Esophagus squamous epithelium (tissue), 5 donors: ENCODE measurements at regions not wholly inside any gene's neighbourhood (a gene's known extent, or its start where the extent isn't known, plus 50 kb on each side); places are given as distances from the start of the nearest gene placed in this dataset.
"Not testable (repeated sequence)": the region's sequence is repeated elsewhere in the genome, so short reads cannot be mapped to it uniquely, and the experiment has no call there.

Source experiments
- DNase-seq: peaks from one replicate; lab custom pipeline; 2025; lab: John Stamatoyannopoulos, UW
- H3K27ac ChIP-seq, 4 donors: fragments of 200-600 bp; sonication (generic); one replicate each; pipeline ENCODE4 v1.5.1; 2016 to 2019; ENCODE audit warnings: mild to moderate bottlenecking in 1 of 4
- H3K27me3 ChIP-seq, 4 donors: fragments of 200-600 bp; sonication (generic); 1 replicate in 3 of 4; 2 replicates in 1 of 4; pipeline versions ENCODE4 v1.5.1 to v1.6.0; 2017 to 2021; ENCODE audit warnings: antibody characterized with exemption in 1 of 4
- H3K36me3 ChIP-seq, 3 donors: fragments of 200-600 bp; sonication (generic); one replicate each; pipeline ENCODE4 v1.5.1; 2016 to 2019
- H3K4me1 ChIP-seq, 3 donors: fragments of 200-600 bp; sonication (generic); one replicate each; pipeline ENCODE4 v1.5.1; 2017 to 2019
- H3K4me3 ChIP-seq, 4 donors: fragments of 200-600 bp; sonication (generic); 1 replicate in 3 of 4; 2 replicates in 1 of 4; pipeline ENCODE4 v1.5.1; 2016 to 2019; ENCODE audit warnings: mild to moderate bottlenecking in 2 of 4, moderate library complexity in 1 of 4
- H3K9me3 ChIP-seq, 3 donors: fragments of 200-600 bp; sonication (generic); one replicate each; pipeline ENCODE4 v1.5.1; 2016 to 2019
- POLR2A ChIP-seq, 4 donors: fragments of 450-650 bp; IDR thresholded peaks; one replicate each; pipeline ENCODE4 v1.6.1; 2017; ENCODE audit warnings: antibody characterized with exemption in 4 of 4, mild to moderate bottlenecking in 4 of 4, moderate library complexity in 3 of 4
- WGBS, 2 donors: methylation state at CpG; one replicate each; pipeline ENCODE4 v1.1.5; 2018; 5-methylcytosine and 5-hydroxymethylcytosine counted together
- intact Hi-C: fragments of 100-400 bp; cut with DNase I; formaldehyde crosslinking; loops from one replicate; pipeline ENCODE4 v1.15.0; 2022
- TF ChIP-seq, protein P1 (sequence below), 6 experiments: fragments of 450-650 bp in 4 of 6; fragments of 200-600 bp in 2 of 6; sonication (generic) in 2 of 6; IDR thresholded peaks; one replicate each; pipeline ENCODE4 v1.5.1; 2016 to 2019; ENCODE audit warnings: antibody characterized with exemption in 6 of 6, mild to moderate bottlenecking in 4 of 6, moderate library complexity in 4 of 6
- donor health status: DM: yes; HTN: yes; CAD: no.

DNA sequence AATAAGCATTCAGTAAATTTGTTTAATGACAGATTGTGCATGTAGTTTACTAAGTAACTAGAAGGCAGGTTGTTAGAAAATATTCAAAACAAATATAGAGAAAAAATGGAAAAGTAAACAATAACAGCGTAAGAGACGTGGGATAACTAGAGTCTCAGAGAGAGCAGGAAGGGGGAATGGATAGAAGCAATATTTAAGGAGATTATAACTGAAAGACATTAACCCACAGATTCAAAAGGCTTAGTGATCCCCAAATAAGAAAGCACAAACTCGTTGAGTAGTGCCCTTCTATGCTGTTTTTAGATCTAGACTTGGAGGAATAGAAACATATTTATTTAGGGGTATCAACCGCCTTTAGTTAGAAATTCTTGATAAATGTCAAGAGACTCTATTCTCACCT is 169.7 kb upstream of the RGS6 start:
- WGBS, 2 donors, result 68 to 74% methylated on average over 4 of the region's 4 CpGs
- no peak for DNase-seq
- Histone ChIP-seq H3K27me3 (no peaks in the 10 kb centered on the region), H3K4me1 (no peaks in the 10 kb centered on the region), H3K36me3 (no peaks in the 10 kb centered on the region), H3K27ac (no peak overlapping the region), H3K9me3 (no peaks in the 10 kb centered on the region), H3K4me3 (no peak overlapping the region)
- TF ChIP-seq, protein P1, sequence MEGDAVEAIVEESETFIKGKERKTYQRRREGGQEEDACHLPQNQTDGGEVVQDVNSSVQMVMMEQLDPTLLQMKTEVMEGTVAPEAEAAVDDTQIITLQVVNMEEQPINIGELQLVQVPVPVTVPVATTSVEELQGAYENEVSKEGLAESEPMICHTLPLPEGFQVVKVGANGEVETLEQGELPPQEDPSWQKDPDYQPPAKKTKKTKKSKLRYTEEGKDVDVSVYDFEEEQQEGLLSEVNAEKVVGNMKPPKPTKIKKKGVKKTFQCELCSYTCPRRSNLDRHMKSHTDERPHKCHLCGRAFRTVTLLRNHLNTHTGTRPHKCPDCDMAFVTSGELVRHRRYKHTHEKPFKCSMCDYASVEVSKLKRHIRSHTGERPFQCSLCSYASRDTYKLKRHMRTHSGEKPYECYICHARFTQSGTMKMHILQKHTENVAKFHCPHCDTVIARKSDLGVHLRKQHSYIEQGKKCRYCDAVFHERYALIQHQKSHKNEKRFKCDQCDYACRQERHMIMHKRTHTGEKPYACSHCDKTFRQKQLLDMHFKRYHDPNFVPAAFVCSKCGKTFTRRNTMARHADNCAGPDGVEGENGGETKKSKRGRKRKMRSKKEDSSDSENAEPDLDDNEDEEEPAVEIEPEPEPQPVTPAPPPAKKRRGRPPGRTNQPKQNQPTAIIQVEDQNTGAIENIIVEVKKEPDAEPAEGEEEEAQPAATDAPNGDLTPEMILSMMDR (IDR thresholded peaks at IDR 0.05), result no peak
- TF ChIP-seq POLR2A (IDR thresholded peaks at IDR 0.05), result no peak
- intact Hi-C loops, result no loop called here

DNA sequence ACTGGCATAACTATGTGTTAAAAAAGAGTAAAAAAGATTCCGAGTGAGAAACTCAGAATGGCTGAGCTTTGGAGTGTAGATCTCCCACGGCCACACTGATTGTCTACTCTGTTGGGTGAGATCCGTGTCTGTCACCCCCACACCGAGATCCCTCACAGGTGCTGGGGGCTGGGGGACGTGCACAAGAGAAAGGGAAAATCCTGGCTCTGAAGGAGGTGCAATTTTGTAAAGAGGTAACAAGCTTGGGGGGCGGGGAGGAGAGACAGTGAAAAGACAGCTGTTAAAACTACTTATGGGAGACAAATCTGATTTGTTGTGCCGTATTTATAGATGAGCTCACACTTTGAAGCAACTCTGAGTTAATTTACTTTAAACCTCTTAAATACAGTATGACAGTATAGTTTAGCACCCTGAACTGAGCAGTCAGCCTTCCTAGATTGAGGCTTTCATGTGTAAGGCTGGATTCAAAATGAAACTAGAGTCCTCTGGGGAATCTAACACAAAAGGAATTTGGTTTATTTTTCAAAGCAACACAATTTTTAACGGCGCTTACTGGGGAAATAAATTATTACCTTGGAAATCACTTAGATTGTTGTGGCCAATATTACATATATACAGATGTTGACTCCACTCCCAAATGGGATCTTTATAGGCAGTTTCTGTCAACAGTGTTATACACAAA is 167.4 kb upstream of the RGS6 start:
- H3K4me3 ChIP-seq, result no peak overlapping the region
- no peak for TF ChIP-seq POLR2A (IDR thresholded peaks at IDR 0.05)
- TF ChIP-seq, protein P1 (IDR thresholded peaks at IDR 0.05), result no peak
- 42 to 62% methylated on average over 9 of the region's 9 CpGs for WGBS, 2 donors

DNA sequence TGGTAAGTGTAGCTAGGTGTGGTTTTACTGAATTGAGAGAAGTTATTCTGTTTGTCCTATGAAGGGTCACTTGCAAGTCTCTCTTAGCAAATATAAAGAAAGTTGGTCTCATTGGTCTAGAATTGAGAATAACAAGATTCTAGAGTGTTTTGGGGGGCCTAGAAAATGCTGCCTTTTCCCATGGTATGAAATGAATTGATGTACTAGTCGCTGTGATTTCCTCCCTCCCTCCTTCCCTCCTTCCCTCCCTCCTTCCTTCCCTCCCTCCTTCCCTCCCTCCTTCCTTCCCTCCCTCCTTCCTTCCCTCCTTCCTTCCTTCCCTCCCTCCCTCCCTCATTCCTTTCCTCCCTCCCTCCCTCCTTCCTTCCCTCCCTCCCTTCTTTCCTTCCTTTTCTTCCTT is 166.7 kb upstream of the RGS6 start:
- H3K27ac ChIP-seq, result no peak overlapping the region
- TF ChIP-seq POLR2A (IDR thresholded peaks at IDR 0.05), result no peak
- TF ChIP-seq, protein P1 (IDR thresholded peaks at IDR 0.05), result no peak
- no peaks in the 10 kb centered on the region for H3K4me1 ChIP-seq
- H3K4me3 ChIP-seq, result no peak overlapping the region
- no peaks in the 10 kb centered on the region for H3K9me3 ChIP-seq
- 50 to 61% methylated on average over 1 of the region's 1 CpG for WGBS, 2 donors
- no peaks in the 10 kb centered on the region for H3K27me3 ChIP-seq
- DNase-seq, result no peak
- intact Hi-C loops, result no loop called here
- no peaks in the 10 kb centered on the region for H3K36me3 ChIP-seq

More for the DNA sequence above, 167.4 kb upstream of the RGS6 start:
- no peaks in the 10 kb centered on the region for H3K27me3 ChIP-seq
- no peak for DNase-seq
- H3K36me3 ChIP-seq, result no peaks in the 10 kb centered on the region
- H3K9me3 ChIP-seq, result no peaks in the 10 kb centered on the region
- no peaks in the 10 kb centered on the region for H3K4me1 ChIP-seq
- no peak overlapping the region for H3K27ac ChIP-seq
- intact Hi-C loops, result no loop called here

DNA sequence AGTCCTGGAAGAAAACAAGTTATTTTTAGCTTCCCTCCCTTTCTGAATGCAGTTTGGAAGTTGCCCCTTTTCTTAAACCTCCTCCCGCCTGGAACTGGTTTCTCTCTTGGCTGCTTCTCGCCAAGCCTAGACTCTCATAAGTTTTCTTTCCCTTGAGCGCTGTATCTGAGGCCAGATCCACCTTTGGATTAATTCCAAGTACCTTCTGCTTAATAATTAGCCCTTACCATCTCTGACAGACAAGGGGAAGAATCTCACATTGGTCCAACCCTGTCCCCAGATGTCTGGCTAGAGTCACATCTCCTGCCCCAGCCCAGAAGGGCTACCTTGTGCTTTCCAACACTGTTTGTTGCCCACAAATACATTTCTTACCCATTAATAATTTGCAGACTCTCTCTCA is 161.8 kb upstream of the RGS6 start:
- Histone ChIP-seq H3K4me3 (no peak overlapping the region), H3K36me3 (no peaks in the 10 kb centered on the region), H3K4me1 (no peaks in the 10 kb centered on the region), H3K9me3 (peaks cover 0 to 13% (median 0%) of the 10 kb centered on the region in 3 donors), H3K27ac (peak overlapping the region in 1 of 4 donors; percentile 70), H3K27me3 (no peaks in the 10 kb centered on the region)
- TF ChIP-seq, protein P1 (IDR thresholded peaks at IDR 0.05), result no peak
- TF ChIP-seq POLR2A (IDR thresholded peaks at IDR 0.05), result no peak
- DNase-seq, result no peak
- 32 to 41% methylated on average over 3 of the region's 3 CpGs for WGBS, 2 donors
- intact Hi-C loops, result no loop called here

DNA sequence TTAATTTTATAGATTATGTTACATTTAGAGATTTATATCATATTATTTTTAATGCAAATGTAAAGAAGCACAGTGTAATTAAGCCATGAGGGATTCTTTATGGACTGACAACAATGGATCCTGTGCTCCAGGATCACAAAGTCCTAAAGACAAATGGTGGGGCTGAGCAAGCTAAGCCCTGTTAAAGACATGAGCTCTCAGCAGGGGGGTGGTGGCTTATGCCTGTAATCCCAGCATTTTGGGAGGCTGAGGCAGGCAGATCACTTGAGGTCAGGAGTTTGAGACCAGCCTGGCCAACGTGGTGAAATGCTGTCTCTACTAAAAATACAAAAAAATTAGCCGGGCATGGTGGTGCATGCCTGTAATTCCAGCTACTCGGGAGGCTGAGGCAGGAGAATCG is 160.8 kb upstream of the RGS6 start:
- H3K4me3 ChIP-seq, intact Hi-C loops, H3K27me3 ChIP-seq, H3K4me1 ChIP-seq, DNase-seq, H3K36me3 ChIP-seq: not testable (repeated sequence)
- WGBS, 2 donors, result 82 to 85% methylated on average over 4 of the region's 4 CpGs
- Histone ChIP-seq H3K27ac (peak overlapping the region in 1 of 4 donors; percentile 70), H3K9me3 (peaks cover 0 to 13% (median 0%) of the 10 kb centered on the region in 3 donors)

DNA sequence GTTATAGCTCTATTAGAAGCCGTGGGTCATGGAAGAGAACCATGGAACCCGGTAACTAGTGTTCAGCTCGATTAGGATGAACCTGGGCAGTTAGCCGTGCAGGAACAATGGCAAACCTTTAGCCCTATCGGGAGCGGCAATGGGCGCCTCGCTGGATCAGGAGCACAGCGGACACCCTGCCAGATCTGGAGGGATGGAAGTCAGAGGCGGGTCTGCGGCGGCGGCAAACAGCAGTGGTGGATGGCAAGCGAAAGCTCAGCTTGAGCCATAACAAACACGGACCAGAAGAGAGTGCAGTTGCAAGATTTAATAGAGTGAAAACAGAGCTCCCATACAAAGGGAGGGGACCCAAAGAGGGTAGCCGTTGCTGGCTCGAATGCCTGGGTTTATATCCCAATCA is 160.2 kb upstream of the RGS6 start:
- DNase-seq, H3K36me3 ChIP-seq, H3K4me3 ChIP-seq, H3K27me3 ChIP-seq, H3K4me1 ChIP-seq, H3K27ac ChIP-seq, intact Hi-C loops: not testable (repeated sequence)
- peaks cover 0 to 13% (median 0%) of the 10 kb centered on the region in 3 donors for H3K9me3 ChIP-seq
- WGBS, 2 donors, result 89 to 93% methylated on average over 11 to 13 of the region's 17 CpGs
